ENCODE measurements at regions not wholly inside any gene's neighbourhood (a gene's known extent, or its start where the extent isn't known, plus 50 kb on each side); places are given as distances from the start of the nearest gene placed in this dataset.

GRCh38 chr2:59803586-59803985 is 749.9 kb downstream of the BCL11A start:
- TF ChIP-seq, protein P1, sequence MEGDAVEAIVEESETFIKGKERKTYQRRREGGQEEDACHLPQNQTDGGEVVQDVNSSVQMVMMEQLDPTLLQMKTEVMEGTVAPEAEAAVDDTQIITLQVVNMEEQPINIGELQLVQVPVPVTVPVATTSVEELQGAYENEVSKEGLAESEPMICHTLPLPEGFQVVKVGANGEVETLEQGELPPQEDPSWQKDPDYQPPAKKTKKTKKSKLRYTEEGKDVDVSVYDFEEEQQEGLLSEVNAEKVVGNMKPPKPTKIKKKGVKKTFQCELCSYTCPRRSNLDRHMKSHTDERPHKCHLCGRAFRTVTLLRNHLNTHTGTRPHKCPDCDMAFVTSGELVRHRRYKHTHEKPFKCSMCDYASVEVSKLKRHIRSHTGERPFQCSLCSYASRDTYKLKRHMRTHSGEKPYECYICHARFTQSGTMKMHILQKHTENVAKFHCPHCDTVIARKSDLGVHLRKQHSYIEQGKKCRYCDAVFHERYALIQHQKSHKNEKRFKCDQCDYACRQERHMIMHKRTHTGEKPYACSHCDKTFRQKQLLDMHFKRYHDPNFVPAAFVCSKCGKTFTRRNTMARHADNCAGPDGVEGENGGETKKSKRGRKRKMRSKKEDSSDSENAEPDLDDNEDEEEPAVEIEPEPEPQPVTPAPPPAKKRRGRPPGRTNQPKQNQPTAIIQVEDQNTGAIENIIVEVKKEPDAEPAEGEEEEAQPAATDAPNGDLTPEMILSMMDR (IDR thresholded peaks at IDR 0.05; ENCODE audit: borderline replicate concordance, extremely low read depth, low read length, poor library complexity, severe bottlenecking): no peak
- TF ChIP-seq EZH2 (IDR thresholded peaks at IDR 0.05; ENCODE audit: borderline replicate concordance, low read depth, low read length, severe bottlenecking): no peak
